ENCODE measurements at regions not wholly inside any gene's neighbourhood (a gene's known extent, or its start where the extent isn't known, plus 50 kb on each side); places are given as distances from the start of the nearest gene placed in this dataset.

- DNase-seq, result no peak
Measured at GRCh38 chr2:149994057-149994728, 406.6 kb upstream of the MMADHC start.

GRCh38 chr2:149993316-149993715 lies 405.7 kb upstream of the MMADHC start:
- DNase-seq, result no peak

- no peak for DNase-seq
Measured at GRCh38 chr2:149991576-149991975, 404.0 kb upstream of the MMADHC start.

- DNase-seq, result no peak
Measured at GRCh38 chr2:149990965-149991364, 403.4 kb upstream of the MMADHC start.

- DNase-seq, result no peak
Measured at GRCh38 chr2:149989447-149990063, 402.0 kb upstream of the MMADHC start.

- DNase-seq, result no peak
Measured at GRCh38 chr2:149988361-149988760, 400.8 kb upstream of the MMADHC start.

- DNase-seq, result no peak
Measured at GRCh38 chr2:149986861-149987260, 399.3 kb upstream of the MMADHC start.

- no peak for DNase-seq
Measured at GRCh38 chr2:149984311-149984710, 396.7 kb upstream of the MMADHC start.

GRCh38 chr2:149972066-149972465 lies 384.5 kb upstream of the MMADHC start:
- no peak for DNase-seq

GRCh38 chr2:149954981-149955600 lies 367.5 kb upstream of the MMADHC start:
- DNase-seq, result no peak

GRCh38 chr2:149953627-149954026 lies 366.1 kb upstream of the MMADHC start:
- DNase-seq, result no peak

GRCh38 chr2:149931486-149931885 lies 343.9 kb upstream of the MMADHC start:
- no peak for DNase-seq

GRCh38 chr2:149928011-149928410 lies 340.4 kb upstream of the MMADHC start:
- DNase-seq, result no peak

- no peak for DNase-seq
Measured at GRCh38 chr2:149926149-149926548, 338.6 kb upstream of the MMADHC start.

- DNase-seq, result no peak
Measured at GRCh38 chr2:149924549-149925213, 337.1 kb upstream of the MMADHC start.

GRCh38 chr2:149924028-149924427 lies 336.5 kb upstream of the MMADHC start:
- no peak for DNase-seq

GRCh38 chr2:149921911-149922616 lies 334.5 kb upstream of the MMADHC start:
- no peak for DNase-seq

GRCh38 chr2:149920389-149920788 lies 332.8 kb upstream of the MMADHC start:
- DNase-seq, result no peak

- no peak for DNase-seq
Measured at GRCh38 chr2:149915151-149915550, 327.6 kb upstream of the MMADHC start.

GRCh38 chr2:149908726-149909683 lies 321.4 kb upstream of the MMADHC start:
- DNase-seq, result no peak

- DNase-seq, result no peak
Measured at GRCh38 chr2:149906886-149907285, 319.3 kb upstream of the MMADHC start.

Measured in right kidney (tissue), 1 donor.